Prostate gland (tissue), 2 donors: ENCODE measurements at regions not wholly inside any gene's neighbourhood (a gene's known extent, or its start where the extent isn't known, plus 50 kb on each side); places are given as distances from the start of the nearest gene placed in this dataset.

Experiments used
- DNase-seq: peaks from one replicate; pipeline ENCODE4 v3.0.0-alpha.2; 2019; ENCODE audit warnings: low spot score
- H3K27ac ChIP-seq, 2 donors: fragments of 200-600 bp; sonication (generic); 2 replicates each; pipeline ENCODE4 v1.5.1; 2017 to 2019
- H3K27me3 ChIP-seq: fragments of 200-600 bp; sonication (generic); replicated peaks from 2 replicates; pipeline ENCODE4 v1.5.1; 2019; ENCODE audit not compliant: insufficient read depth
- H3K36me3 ChIP-seq, 2 donors: fragments of 200-600 bp; sonication (generic); 1 replicate in 1 of 2; 2 replicates in 1 of 2; pipeline versions ENCODE4 v1.5.1 to v1.8.1; 2017 to 2019
- H3K4me1 ChIP-seq: fragments of 200-600 bp; sonication (generic); replicated peaks from 2 replicates; pipeline ENCODE4 v1.5.1; 2019
- H3K4me3 ChIP-seq, 2 donors: fragments of 200-600 bp; sonication (generic); 2 replicates each; pipeline ENCODE4 v1.5.1; 2017 to 2019
- H3K9me3 ChIP-seq: fragments of 200-600 bp; sonication (generic); 2 replicates; pipeline ENCODE4 v1.5.1; 2017
- POLR2A ChIP-seq: fragments of 450-650 bp; IDR thresholded peaks from one replicate; pipeline ENCODE4 v1.6.1; 2016; ENCODE audit warnings: antibody characterized with exemption, mild to moderate bottlenecking
- POLR2AphosphoS5 ChIP-seq: sonication (generic); formaldehyde crosslinking; IDR thresholded peaks from one replicate; pipeline ENCODE4 v1.6.1; 2017; ENCODE audit warnings: antibody characterized with exemption
- WGBS: methylation state at CpG from one replicate; pipeline ENCODE4 v1.1.5; 2018; 5-methylcytosine and 5-hydroxymethylcytosine counted together
- intact Hi-C: fragments of 100-400 bp; cut with DNase I; formaldehyde crosslinking; loops from one replicate; pipeline ENCODE4 v1.14.2; 2022
- TF ChIP-seq, protein P1 (sequence below), 4 experiments: fragments of 200-600 bp in 2 of 4; fragments of 450-650 bp in 2 of 4; sonication (generic) in 2 of 4; IDR thresholded peaks; 1 replicate in 3 of 4; 2 replicates in 1 of 4; pipeline ENCODE4 v1.5.1; 2016 to 2019; ENCODE audit warnings: antibody characterized with exemption in 4 of 4, mild to moderate bottlenecking in 2 of 4, moderate library complexity in 2 of 4

DNA sequence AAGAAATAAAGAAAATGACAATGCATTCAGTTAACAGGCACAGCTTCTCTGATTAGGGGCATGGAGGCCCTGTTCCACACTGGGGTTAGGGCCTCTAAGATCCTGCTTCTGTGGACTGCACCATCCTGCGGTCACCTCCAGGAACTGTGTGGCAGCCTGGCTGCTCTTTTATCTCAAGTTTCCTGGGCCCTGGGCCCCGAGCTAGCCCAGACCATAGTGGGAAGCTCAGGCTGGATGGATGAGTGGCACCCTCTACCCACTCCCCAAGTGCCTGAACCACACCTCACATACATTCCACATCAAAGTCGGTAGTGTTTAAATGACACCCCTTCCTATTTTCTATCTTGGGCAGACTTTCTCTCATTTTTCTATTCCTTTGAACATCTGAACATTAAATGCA, 461.5 kb upstream of the MKI67 start:
- 80% methylated on average over 3 of the region's 3 CpGs for WGBS

DNA sequence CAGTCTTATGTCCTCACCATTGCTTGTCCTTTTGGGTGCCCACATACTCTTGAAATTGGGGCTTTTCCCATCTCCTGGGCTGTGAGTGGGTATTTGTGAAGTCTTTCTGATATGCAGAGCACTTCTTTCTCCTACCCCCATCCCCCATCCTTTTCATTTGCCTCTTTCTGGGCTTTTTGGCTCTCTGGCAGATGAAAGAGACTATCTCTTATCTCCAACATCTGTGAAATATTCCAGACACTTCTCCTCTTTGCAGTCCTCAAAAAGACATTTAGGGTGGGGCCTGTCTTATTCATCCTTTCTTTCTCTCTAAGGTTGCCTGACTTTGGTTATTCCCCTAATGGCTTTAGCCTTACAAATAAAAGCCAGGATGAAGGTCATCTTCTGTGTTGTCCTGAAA, 462.2 kb upstream of the MKI67 start:
- TF ChIP-seq POLR2AphosphoS5 (no peak), POLR2A (no peak)
- TF ChIP-seq, protein P1, sequence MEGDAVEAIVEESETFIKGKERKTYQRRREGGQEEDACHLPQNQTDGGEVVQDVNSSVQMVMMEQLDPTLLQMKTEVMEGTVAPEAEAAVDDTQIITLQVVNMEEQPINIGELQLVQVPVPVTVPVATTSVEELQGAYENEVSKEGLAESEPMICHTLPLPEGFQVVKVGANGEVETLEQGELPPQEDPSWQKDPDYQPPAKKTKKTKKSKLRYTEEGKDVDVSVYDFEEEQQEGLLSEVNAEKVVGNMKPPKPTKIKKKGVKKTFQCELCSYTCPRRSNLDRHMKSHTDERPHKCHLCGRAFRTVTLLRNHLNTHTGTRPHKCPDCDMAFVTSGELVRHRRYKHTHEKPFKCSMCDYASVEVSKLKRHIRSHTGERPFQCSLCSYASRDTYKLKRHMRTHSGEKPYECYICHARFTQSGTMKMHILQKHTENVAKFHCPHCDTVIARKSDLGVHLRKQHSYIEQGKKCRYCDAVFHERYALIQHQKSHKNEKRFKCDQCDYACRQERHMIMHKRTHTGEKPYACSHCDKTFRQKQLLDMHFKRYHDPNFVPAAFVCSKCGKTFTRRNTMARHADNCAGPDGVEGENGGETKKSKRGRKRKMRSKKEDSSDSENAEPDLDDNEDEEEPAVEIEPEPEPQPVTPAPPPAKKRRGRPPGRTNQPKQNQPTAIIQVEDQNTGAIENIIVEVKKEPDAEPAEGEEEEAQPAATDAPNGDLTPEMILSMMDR (IDR thresholded peaks at IDR 0.05), result no peak
- Histone ChIP-seq H3K36me3 (no peaks in the 10 kb centered on the region), H3K27me3 (no peaks in the 10 kb centered on the region), H3K9me3 (no peaks in the 10 kb centered on the region), H3K27ac (no peak overlapping the region), H3K4me3 (no peak overlapping the region), H3K4me1 (no peaks in the 10 kb centered on the region)
- DNase-seq, result no peak
- intact Hi-C loops, result no loop called here

More for the DNA sequence above, 461.5 kb upstream of the MKI67 start:
- DNase-seq, result no peak
- Histone ChIP-seq H3K27ac (no peak overlapping the region), H3K36me3 (no peaks in the 10 kb centered on the region), H3K9me3 (no peaks in the 10 kb centered on the region), H3K4me3 (no peak overlapping the region), H3K4me1 (no peaks in the 10 kb centered on the region), H3K27me3 (no peaks in the 10 kb centered on the region)
- intact Hi-C loops, result no loop called here
- TF ChIP-seq POLR2A (no peak), POLR2AphosphoS5 (no peak)
- TF ChIP-seq, protein P1 (IDR thresholded peaks at IDR 0.05), result no peak

DNA sequence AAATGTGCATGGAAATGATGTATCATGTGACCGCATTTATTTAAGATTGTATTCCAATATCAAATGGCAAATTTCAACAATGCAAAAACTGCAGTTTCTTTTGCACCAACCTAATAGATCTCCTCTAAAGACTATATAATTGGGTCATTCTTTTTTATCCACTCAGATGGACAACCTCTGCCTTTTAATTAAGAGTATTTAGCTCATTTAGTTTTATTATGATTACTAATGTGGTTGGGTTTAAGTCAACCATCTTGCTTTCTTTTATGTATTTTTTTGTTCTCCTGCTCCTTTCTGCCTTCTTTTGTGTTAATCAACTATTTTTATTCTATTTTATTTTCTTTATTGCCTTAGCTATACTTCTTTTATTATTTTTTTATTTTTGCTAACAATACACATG, 468.5 kb upstream of the MKI67 start:
- Histone ChIP-seq H3K27me3 (no peaks in the 10 kb centered on the region), H3K27ac (no peak overlapping the region), H3K4me3 (no peak overlapping the region), H3K9me3 (no peaks in the 10 kb centered on the region), H3K4me1 (no peaks in the 10 kb centered on the region), H3K36me3 (no peaks in the 10 kb centered on the region)
- no peak for DNase-seq
- intact Hi-C loops, result no loop called here
- no peak for TF ChIP-seq POLR2A
- TF ChIP-seq, protein P1 (IDR thresholded peaks at IDR 0.05), result no peak
- 100% methylated on average over 1 of the region's 1 CpG for WGBS

DNA sequence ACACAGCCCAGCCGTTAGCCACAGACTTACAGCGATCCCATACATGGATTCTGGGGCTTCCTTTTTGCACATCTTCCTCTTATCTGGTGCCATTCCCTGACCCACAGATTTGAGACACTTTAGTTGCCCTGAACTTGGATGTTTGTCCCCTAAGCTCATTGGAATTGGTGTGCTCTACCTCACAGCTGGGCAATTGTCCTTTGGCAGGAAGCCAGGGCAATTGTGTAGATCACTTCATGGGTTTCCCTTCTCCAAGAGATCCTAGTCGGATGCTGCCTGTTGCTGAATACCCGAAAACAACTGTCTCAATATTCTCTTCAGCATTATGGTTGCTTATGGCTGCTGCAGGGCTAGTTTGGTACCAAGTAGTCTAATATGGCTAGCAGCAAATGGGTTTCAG, 470.7 kb upstream of the MKI67 start:
- Histone ChIP-seq H3K9me3 (no peaks in the 10 kb centered on the region), H3K27me3 (no peaks in the 10 kb centered on the region), H3K4me1 (no peaks in the 10 kb centered on the region), H3K36me3 (no peaks in the 10 kb centered on the region), H3K4me3 (no peak overlapping the region), H3K27ac (no peak overlapping the region)
- intact Hi-C loops, result no loop called here
- DNase-seq, result no peak
- TF ChIP-seq POLR2AphosphoS5 (no peak), POLR2A (no peak)
- TF ChIP-seq, protein P1 (IDR thresholded peaks at IDR 0.05), result no peak
- WGBS, result 91% methylated on average over 4 of the region's 4 CpGs

DNA sequence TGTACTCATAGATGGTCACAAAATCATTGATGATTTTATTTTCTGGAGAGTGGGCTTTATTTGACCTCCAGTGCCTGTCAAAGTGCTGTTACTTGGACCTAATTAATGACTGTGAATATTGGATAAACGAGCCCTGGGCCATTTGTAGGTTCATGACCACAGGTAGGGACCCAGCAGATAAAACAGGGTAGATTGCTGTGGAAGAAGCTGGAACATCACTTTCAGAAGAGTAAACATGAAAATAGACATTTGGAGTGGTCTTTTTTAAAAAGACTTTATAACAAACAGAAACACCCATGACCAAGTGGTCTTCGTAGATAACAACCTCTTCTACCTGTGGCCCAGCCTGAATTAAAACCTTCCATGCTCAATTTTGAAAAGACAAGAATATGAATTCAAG, 472.8 kb upstream of the MKI67 start:
- intact Hi-C loops, result no loop called here
- Histone ChIP-seq H3K4me1 (no peaks in the 10 kb centered on the region), H3K4me3 (no peak overlapping the region), H3K36me3 (no peaks in the 10 kb centered on the region), H3K9me3 (no peaks in the 10 kb centered on the region), H3K27me3 (no peaks in the 10 kb centered on the region), H3K27ac (no peak overlapping the region)
- TF ChIP-seq, protein P1 (IDR thresholded peaks at IDR 0.05), result no peak
- TF ChIP-seq POLR2AphosphoS5 (no peak), POLR2A (no peak)
- DNase-seq, result no peak
- WGBS, result 90% methylated on average over 2 of the region's 2 CpGs
